HG03159 (cell line): ENCODE measurements at regions not wholly inside any gene's neighbourhood (a gene's known extent, or its start where the extent isn't known, plus 50 kb on each side); places are given as distances from the start of the nearest gene placed in this dataset.

Source experiments
- ATAC-seq: cut with Tn5 transposase; IDR thresholded peaks from one replicate; pipeline ENCODE4 v1.9.1; 2021; ENCODE audit warnings: mild to moderate bottlenecking, moderate library complexity; ENCODE audit not compliant: unreplicated experiment

GRCh38 chr12:92615086-92615485, 87.7 kb upstream of the PLEKHG7 start:
- no peak for ATAC-seq

GRCh38 chr12:92614502-92614901, 88.3 kb upstream of the PLEKHG7 start:
- no peak for ATAC-seq

GRCh38 chr12:92614001-92614400, 88.8 kb upstream of the PLEKHG7 start:
- no peak for ATAC-seq

DNA sequence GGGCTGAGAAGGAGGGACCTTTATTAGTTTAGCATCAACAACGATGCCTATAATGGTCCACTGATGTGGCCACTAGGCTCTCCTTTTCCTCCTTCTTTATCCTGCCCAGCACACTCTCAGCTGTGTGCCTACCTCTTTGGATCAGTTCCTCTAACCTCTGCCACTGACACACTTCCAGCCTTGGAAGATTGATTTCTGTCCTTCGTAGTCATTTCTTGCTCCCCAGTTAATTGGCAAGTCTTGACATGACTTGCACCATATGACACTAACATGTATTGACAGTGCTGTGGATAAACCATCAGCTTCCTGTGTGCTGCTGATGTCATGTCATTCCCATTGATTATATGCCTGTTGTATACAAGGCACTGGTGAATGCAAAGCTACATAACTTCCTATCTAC, 90.2 kb upstream of the PLEKHG7 start:
- ATAC-seq: no peak

DNA sequence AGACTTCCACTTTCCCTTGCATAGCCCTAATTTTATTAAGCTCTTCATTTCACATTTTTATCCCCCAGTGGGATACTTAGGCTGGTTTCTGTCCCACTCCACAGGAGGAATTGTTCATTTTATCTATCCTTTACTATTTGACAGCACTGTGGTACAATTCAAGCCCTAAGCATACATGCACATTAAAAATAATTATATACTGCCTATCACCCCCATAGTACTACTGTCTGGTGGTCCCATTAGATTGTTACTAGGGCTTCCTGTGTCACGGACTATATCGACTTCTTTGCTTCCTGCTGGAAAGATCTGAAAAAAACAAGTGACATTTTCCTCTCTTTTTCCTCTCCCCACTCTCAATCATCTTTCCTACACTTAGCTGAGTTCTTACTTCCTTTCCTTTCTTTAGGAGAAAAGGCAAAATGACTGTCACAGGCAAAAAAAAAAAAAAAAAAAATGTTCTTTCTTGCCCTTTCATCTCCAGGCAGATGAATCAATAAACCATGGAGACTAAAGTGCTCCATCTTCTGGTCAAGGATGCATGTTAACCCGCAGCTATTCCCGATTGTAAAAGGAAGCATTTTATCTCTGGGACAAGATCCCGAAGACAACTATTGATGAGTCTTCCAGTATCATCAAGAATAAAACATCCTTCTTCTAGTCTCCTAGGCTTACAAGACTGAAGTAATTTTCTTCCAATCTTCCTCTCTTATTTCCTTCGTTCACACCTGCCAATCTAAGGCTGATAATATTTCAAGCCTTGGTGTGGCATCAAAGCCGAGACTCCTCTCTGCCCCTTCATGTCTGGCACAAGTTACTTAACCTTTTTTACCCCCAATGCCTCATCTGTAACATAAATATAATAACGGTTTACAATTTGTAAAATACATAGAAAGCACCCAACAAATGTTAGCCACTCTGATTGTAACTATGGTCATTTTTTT, 94.4 kb upstream of the PLEKHG7 start:
- no peak for ATAC-seq

DNA sequence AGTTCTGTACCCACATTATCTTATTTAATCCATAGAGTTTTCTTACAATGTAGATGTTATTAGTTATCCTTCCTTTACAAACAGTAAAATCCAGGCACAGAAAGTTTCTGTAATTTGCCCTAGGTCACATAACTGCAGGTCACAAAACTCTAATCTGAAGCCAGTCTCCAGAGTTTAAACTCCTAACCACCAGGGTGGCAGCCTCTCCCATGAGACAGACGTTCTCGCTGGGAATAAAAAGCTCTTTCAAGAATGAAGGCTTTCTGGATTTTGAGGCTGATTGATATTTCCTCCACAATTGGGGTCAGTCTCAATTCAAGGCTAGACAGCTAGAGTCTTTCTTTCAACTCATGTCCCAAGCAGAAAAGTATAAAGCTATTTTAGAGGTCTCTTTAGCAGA, 95.8 kb upstream of the PLEKHG7 start:
- no peak for ATAC-seq

GRCh38 chr12:92605621-92606170, 97.1 kb upstream of the PLEKHG7 start:
- ATAC-seq: no peak

GRCh38 chr12:92604786-92605185, 98.0 kb upstream of the PLEKHG7 start:
- ATAC-seq: no peak

GRCh38 chr12:92603741-92604432, 98.9 kb upstream of the PLEKHG7 start:
- no peak for ATAC-seq

- ATAC-seq: no peak
Observed at GRCh38 chr12:92602930-92603623, 99.7 kb upstream of the PLEKHG7 start.

DNA sequence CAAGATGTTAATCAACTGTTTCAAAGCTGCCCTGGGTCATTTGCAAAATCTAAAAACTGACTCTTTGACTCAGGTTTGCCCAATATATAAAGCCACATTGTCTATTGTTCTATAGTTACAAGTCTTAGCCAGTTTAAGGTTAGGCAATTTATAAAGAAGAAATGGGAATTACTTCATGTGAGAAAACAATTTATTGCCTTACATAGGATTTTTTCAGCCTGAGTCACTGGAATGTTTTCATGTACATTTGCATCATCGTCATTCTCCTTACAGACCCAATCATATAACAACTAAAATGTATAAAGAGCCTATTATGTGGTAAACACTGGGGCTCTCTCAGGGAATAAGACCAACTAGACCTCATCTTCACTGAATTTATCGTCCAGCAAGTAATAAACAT, 100.3 kb upstream of the PLEKHG7 start:
- ATAC-seq: no peak

- no peak for ATAC-seq
Observed at GRCh38 chr12:92601680-92602079, 101.1 kb upstream of the PLEKHG7 start.

- ATAC-seq: no peak
Observed at GRCh38 chr12:92601176-92601575, 101.6 kb upstream of the PLEKHG7 start.

DNA sequence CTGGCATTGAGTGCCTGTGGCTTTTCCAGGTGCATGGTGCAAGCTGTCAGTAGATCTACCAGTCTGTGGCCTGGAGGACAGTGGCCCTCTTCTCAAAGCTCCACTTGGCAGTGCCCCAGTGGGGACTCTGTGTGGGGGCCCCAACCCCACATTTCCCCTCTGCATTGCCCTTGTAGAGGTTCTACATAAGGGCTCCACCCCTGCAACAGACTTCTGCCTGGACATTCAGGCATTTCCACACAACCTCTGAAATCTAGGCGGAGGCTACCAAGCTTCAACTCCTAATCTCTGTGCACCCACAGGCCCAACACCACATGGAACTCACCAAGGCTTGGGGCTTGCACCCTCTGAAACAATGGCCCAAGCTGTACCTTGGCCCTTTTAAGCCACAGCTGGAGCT, 102.7 kb upstream of the PLEKHG7 start:
- no peak for ATAC-seq

GRCh38 chr12:92597997-92598396, 104.8 kb upstream of the PLEKHG7 start:
- no peak for ATAC-seq

GRCh38 chr12:92597118-92597517, 105.7 kb upstream of the PLEKHG7 start:
- ATAC-seq: no peak

GRCh38 chr12:92596383-92596782, 106.4 kb upstream of the PLEKHG7 start:
- ATAC-seq: no peak

- ATAC-seq: no peak
Observed at GRCh38 chr12:92595663-92596062, 107.1 kb upstream of the PLEKHG7 start.

DNA sequence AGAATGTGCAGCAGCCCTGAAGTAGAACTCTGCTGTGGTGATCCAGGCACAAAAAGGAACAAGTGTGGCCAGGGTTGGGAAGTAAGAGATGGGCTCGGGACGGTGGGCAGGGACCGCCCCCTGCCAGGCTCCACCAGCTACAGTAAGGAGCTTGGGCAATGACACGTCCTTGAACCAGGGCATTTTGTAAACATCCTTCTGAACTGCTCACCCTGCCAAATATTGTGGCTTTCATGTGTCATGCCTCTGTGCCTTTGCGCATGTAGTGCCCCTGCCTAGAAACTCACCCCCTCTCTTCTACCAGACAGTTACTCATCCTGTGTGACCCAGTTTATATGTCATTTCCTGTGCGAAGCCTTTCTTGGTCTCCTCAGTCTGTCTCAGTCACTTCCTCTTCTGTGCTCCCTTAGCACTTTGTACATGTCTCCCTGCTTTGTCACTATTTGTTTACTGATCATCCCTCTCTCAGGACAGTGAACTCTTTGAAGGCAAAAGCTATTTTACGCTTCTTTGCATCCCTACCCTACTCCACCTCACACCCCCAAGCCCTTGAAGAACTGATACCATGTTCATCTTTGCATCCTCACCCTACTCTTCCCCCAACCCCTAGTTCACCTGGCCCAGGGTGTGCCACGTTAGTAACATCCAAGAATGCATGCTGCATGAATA, 108.9 kb upstream of the PLEKHG7 start:
- ATAC-seq: peak; percentile 100

DNA sequence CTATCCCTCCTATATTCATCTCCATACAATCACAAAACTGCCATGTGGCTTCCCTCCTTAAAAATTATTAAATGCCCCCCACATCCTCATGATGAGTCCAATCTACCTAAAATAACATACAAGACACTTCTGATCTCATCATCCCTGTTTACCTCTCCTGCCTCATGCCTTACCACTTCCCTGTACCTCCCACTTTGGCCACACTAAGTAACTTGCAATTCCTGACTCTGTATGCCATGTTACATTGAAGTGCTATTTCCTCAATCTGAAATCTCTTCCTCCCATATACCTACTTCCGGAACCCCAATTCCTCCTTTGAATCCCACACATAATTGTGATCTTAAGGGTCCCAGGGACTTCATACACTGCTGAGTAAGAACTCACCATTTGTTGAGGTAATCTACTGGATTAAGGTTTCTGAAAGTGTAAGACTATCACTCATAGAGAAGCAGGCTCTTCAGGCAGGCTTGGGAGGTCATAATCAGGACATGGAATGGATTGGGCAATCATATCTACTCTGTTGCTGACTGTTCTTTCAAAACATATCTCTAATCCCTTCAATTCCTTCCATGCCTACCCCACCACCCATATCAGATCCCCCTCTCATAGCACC, 117.6 kb upstream of the PLEKHG7 start:
- ATAC-seq: no peak
